ENCODE measurements at regions not wholly inside any gene's neighbourhood (a gene's known extent, or its start where the extent isn't known, plus 50 kb on each side); places are given as distances from the start of the nearest gene placed in this dataset.

DNA sequence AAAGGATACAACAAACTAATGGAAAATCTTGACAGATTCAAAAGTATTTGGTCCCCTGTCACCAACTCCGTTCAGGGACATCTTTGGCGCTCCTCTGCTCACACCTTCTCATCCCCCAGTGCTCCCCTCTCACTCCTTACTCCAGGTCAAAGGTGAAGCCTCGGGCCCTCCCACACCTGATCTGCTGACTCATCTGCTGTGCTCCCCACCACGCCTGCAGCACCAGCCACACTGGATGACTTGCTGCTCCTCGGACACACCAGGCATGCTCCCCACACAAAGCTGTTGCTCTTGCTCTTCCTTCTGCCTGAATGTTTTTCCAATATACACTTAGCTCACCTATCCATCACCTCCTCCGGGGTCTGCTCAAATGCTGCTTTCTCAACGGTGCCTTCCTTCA is 123.4 kb downstream of the ESM1 start:
- TF ChIP-seq, protein P1, sequence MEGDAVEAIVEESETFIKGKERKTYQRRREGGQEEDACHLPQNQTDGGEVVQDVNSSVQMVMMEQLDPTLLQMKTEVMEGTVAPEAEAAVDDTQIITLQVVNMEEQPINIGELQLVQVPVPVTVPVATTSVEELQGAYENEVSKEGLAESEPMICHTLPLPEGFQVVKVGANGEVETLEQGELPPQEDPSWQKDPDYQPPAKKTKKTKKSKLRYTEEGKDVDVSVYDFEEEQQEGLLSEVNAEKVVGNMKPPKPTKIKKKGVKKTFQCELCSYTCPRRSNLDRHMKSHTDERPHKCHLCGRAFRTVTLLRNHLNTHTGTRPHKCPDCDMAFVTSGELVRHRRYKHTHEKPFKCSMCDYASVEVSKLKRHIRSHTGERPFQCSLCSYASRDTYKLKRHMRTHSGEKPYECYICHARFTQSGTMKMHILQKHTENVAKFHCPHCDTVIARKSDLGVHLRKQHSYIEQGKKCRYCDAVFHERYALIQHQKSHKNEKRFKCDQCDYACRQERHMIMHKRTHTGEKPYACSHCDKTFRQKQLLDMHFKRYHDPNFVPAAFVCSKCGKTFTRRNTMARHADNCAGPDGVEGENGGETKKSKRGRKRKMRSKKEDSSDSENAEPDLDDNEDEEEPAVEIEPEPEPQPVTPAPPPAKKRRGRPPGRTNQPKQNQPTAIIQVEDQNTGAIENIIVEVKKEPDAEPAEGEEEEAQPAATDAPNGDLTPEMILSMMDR (conservative IDR thresholded peaks at IDR 0.05; ENCODE audit: low read depth, low read length): no peak
- TF ChIP-seq EZH2 (IDR thresholded peaks at IDR 0.05; ENCODE audit: low read length, unreplicated experiment) (no peak), EZH2phosphoT487 (IDR thresholded peaks at IDR 0.05; ENCODE audit: borderline replicate concordance, low read length) (no peak)
